Activated T-helper 1 cell treated with anti-CD3 and anti-CD28 coated beads, Interleukin-12 subunit alpha, Interleukin-12 subunit beta, Interleukin-2, Interleukin-4 antibody, amounts not matched to agents 30 ng/mL and 10 ng/mL and 1 ng/mL, durations not matched to agents 14 hours and 24 hours and 36 hours (primary cell): ENCODE measurements at regions not wholly inside any gene's neighbourhood (a gene's known extent, or its start where the extent isn't known, plus 50 kb on each side); places are given as distances from the start of the nearest gene placed in this dataset.
"Not testable (repeated sequence)": the region's sequence is repeated elsewhere in the genome, so short reads cannot be mapped to it uniquely, and the experiment has no call there.

ENCODE experiments used
- DNase-seq: peaks from one replicate; pipeline ENCODE4 v3.0.0; 2021; ENCODE audit warnings: low spot score
- H3K27ac Mint-ChIP-seq: one replicate; pipeline ENCODE4 v1.8.0; 2021; ENCODE audit warnings: mild to moderate bottlenecking, mixed read lengths
- H3K27me3 Mint-ChIP-seq: one replicate; pipeline ENCODE4 v1.8.0; 2022; ENCODE audit warnings: mild to moderate bottlenecking, moderate library complexity, mixed read lengths; ENCODE audit not compliant: insufficient read depth
- H3K36me3 Mint-ChIP-seq: one replicate; pipeline ENCODE4 v1.8.0; 2021; ENCODE audit warnings: low read depth, mixed read lengths
- H3K4me1 Mint-ChIP-seq: one replicate; pipeline ENCODE4 v1.8.0; 2021; ENCODE audit warnings: low read depth, mixed read lengths
- H3K4me3 Mint-ChIP-seq: one replicate; pipeline ENCODE4 v1.8.0; 2021; ENCODE audit warnings: mild to moderate bottlenecking, moderate library complexity, mixed read lengths
- H3K9me3 Mint-ChIP-seq: one replicate; pipeline ENCODE4 v1.8.0; 2021; ENCODE audit warnings: mixed read lengths
- intact Hi-C: fragments of 100-400 bp; cut with micrococcal nuclease; formaldehyde crosslinking; loops from one replicate; pipeline ENCODE4 v1.15.1; 2024

DNA sequence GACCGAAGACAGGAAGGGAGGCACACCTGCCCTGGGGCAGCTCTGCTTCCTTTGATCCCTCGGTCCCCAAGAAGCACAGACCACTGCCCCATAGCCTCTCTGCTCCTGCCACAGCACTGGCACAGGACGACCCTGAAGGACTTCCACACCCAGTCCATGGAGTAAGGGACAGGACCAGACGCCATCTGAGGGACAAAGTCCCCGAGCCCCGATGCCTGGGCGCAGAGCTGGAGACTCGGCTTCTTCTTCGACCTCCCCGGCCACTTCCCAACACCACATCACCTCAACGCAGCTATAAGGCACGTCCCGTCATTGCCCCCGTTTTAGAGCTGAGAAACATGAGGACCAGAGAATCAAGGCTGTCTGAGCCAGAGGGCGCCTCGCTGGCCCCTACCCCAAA lies 310.5 kb downstream of the BRD1 start:
- peaks cover 7% of the 10 kb centered on the region for H3K9me3 Mint-ChIP-seq
- no peak overlapping the region for H3K4me3 Mint-ChIP-seq
- H3K27ac Mint-ChIP-seq, result no peak overlapping the region
- H3K36me3 Mint-ChIP-seq, result no peaks in the 10 kb centered on the region
- H3K4me1 Mint-ChIP-seq, result no peaks in the 10 kb centered on the region
- H3K27me3 Mint-ChIP-seq, result peaks cover 3% of the 10 kb centered on the region
- intact Hi-C loops, result no loop called here
- DNase-seq, result no peak

DNA sequence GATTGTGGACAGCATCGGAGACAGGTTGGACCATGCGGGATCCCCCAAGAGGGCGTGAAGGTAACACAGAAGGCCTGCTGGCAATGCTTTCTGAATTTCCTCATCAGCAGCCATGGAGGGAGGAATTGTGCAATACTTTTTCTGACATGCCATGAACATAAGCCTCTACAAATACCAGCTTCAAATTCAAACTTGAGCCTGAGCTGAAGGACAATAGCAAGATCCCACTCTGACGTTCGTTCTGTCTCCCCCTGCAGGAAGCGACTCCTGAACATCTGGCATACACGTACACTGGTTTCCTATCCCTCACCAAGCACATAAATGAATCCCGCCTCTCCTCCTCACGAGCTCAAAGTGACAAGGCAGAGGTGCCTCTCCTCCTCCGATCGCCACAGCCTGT lies 312.2 kb downstream of the BRD1 start:
- no peaks in the 10 kb centered on the region for H3K4me1 Mint-ChIP-seq
- H3K4me3 Mint-ChIP-seq, result no peak overlapping the region
- intact Hi-C loops, result no loop called here
- no peak overlapping the region for H3K27ac Mint-ChIP-seq
- DNase-seq, result no peak
- H3K9me3 Mint-ChIP-seq, result peaks cover 21% of the 10 kb centered on the region
- H3K27me3 Mint-ChIP-seq, result peaks cover 3% of the 10 kb centered on the region
- peaks cover 6% of the 10 kb centered on the region for H3K36me3 Mint-ChIP-seq

DNA sequence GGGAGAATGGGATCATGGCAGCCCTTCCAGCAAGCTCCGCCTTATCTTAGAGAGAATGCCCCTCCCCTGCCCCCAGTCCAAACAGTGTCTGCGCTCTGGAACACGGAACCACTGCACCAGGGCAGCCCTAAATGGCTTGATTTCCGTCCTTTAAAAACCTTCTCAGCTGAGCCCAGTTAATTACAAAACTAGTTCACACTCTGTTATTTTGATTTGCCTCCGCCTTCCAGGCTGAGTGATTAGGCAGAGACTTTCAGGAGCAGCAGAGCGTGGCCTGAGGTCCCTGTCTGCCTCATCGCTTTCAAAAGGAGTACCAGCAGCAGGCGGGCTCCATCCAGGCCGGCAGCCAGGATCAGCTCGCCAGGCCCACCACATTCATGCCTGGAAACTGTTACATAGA lies 313.0 kb downstream of the BRD1 start:
- intact Hi-C loops, result no loop called here
- no peak for DNase-seq

DNA sequence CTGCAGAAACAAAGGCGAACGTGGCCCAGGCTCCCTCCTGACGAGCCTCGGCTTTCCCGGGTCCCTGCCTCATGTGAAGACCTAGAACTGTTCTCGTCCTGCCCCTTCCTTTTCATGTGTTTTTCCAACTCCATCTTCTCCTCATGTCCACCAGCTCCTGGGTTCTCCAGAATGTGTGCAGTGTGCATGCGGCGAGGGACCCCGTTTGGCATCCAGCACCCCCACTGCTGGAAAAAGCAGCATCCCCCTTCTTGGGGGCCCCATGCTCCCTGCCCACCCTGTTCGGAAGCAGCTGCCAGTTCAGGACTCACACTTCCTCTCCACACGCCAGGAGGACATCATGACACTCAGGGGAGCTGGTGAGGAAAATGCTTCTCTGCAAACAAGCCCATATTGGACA lies 313.5 kb downstream of the BRD1 start:
- Mint-ChIP-seq H3K4me3 (no peak overlapping the region), H3K27me3 (peaks cover 3% of the 10 kb centered on the region), H3K4me1 (no peaks in the 10 kb centered on the region), H3K36me3 (peaks cover 6% of the 10 kb centered on the region), H3K27ac (no peak overlapping the region), H3K9me3 (peaks cover 24% of the 10 kb centered on the region)
- no peak for DNase-seq
- intact Hi-C loops, result no loop called here

More for the DNA sequence above, 313.0 kb downstream of the BRD1 start:
- peaks cover 24% of the 10 kb centered on the region for H3K9me3 Mint-ChIP-seq
- H3K27ac Mint-ChIP-seq, result no peak overlapping the region
- peaks cover 3% of the 10 kb centered on the region for H3K27me3 Mint-ChIP-seq
- peaks cover 6% of the 10 kb centered on the region for H3K36me3 Mint-ChIP-seq
- no peak overlapping the region for H3K4me3 Mint-ChIP-seq
- no peaks in the 10 kb centered on the region for H3K4me1 Mint-ChIP-seq

DNA sequence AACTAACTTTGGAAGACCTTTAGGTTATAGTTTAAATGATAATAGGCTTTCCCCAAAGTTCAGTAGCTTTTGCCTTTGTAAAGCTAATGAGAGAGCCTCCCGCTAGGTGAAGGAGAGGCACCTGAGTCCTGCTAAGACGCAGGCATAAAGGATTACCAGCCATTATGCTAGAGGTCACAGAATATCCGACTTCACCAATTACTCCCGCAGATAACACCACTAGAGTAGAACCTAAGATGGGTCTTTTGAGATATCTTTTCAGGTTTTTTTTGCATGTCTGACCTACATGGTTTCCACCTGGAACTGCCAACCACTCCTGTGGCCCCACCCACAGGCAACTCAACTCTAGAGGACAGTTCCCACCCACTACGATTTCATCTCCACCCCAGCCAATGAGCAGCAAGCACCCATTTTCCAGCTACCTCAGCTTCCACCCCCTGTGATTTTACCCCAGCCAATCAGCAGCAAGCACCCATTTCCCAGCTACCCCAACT lies 314.3 kb downstream of the BRD1 start:
- Mint-ChIP-seq H3K27me3 (peaks cover 3% of the 10 kb centered on the region), H3K4me3 (no peak overlapping the region), H3K4me1 (no peaks in the 10 kb centered on the region), H3K36me3 (peaks cover 6% of the 10 kb centered on the region), H3K27ac (no peak overlapping the region), H3K9me3 (peaks cover 24% of the 10 kb centered on the region)
- DNase-seq, result no peak
- intact Hi-C loops, result no loop called here

DNA sequence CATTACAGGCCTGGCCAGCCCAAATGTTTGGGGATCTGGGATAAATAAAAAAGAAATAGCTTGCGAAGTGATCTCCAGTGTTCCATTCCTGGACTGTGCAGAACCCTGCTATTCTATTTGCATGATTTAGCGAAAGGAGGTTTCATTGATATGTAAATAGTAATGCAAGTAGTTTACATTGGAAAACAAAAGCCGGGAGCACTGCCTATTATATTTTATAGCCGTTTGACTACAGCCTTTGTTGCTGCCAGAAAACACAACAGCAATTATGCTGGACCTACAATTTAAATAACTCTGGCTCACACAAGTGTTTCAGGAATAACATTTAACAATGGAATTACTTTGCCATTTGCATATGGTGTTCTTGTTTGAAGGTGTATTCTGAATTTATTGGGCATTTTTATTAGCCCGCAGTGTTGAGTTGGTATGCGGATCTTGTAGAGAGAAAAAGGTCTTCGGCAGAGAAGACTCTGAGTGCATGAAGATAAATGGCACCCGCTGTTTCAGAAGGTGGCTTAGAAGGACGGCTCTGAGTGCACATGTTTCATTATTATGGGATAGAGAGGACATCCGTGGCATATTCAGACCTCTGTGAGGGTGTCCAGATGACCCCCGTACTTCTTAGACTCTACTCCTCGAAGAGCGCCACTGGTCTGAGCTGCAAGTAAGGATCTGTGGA lies 315.0 kb downstream of the BRD1 start:
- H3K9me3 Mint-ChIP-seq, result peaks cover 24% of the 10 kb centered on the region
- no peak for DNase-seq
- no peak overlapping the region for H3K27ac Mint-ChIP-seq
- no peak overlapping the region for H3K4me3 Mint-ChIP-seq
- H3K36me3 Mint-ChIP-seq, result peaks cover 6% of the 10 kb centered on the region
- no peaks in the 10 kb centered on the region for H3K4me1 Mint-ChIP-seq
- peaks cover 3% of the 10 kb centered on the region for H3K27me3 Mint-ChIP-seq
- intact Hi-C loops, result no loop called here

DNA sequence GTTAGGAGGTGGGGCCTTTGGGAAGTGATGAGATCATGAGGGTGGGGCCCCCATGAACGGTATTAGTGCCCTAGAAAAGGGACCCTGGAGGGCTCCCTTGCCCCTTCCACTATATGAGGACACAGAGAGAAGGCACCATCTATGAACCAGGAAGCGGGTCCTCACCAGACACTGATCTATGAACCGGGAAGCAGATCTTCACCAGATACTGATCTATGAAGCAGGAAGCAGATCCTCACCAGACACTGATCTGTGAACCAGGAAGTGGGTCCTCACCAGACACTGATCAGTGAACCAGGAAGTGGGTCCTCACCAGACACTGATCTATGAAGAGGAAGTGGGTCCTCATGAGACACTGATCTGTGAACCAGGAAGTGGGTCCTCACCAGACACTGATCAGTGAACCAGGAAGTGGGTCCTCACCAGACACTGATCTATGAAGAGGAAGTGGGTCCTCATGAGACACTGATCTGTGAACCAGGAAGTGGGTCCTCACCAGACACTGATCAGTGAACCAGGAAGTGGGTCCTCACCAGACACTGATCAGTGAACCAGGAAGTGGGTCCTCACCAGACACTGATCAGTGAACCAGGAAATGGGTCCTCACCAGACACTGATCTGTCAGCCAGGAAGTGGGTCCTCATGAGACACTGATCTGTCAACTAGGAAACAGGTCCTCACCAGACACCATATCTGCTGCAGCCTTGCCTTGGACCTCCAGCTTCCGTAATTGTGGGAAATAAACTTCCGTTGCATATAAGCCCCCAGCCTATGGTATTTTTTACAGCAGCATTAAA lies 316.1 kb downstream of the BRD1 start:
- intact Hi-C loops, H3K4me3 Mint-ChIP-seq, H3K36me3 Mint-ChIP-seq, H3K4me1 Mint-ChIP-seq, H3K27me3 Mint-ChIP-seq, DNase-seq: not testable (repeated sequence)
- peaks cover 24% of the 10 kb centered on the region for H3K9me3 Mint-ChIP-seq
- H3K27ac Mint-ChIP-seq, result peak overlapping the region; percentile 27

DNA sequence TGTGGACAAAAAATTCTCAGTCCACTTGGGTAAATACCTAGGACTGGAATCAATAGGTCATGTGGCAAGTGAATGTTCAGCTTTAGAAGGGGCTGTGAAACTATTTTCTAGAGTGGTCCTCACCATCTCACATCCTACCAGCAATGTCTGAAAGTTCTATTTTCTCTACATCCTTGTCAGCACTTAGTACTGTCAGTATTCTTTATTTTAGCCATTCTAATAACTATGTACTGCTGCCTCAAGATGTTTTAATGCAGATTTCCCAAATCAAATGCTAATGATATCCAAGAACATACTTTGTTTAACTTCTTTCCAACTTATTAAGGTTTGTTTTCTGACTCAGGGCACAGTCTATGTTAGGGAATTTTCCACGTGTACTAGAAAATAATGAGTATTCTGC lies 317.0 kb downstream of the BRD1 start:
- no peaks in the 10 kb centered on the region for H3K27me3 Mint-ChIP-seq
- intact Hi-C loops, result no loop called here
- H3K36me3 Mint-ChIP-seq, result peaks cover 6% of the 10 kb centered on the region
- H3K4me3 Mint-ChIP-seq, result no peak overlapping the region
- H3K4me1 Mint-ChIP-seq, result no peaks in the 10 kb centered on the region
- H3K9me3 Mint-ChIP-seq, result peaks cover 24% of the 10 kb centered on the region
- peak overlapping the region; percentile 16 for H3K27ac Mint-ChIP-seq
- no peak for DNase-seq

DNA sequence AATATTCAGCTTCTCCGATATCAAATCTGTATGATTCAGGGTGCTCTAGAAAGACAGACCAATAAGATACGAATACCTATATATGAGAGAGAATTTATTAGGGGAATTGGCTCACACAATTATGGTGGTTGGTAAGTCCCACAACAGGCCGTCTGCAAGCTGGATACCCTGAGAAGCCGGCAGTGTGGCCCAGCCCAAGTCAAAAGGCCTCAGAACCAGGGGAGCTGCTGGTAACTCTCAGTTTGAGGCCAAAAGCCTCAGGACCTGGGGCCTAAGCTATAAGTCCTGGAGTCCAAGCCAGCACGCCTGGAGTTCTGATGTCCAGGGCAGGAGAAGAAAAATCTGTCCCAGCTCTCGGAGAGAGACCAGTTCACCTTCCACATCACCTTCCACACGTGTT lies 318.7 kb downstream of the BRD1 start:
- intact Hi-C loops, result no loop called here
- peaks cover 6% of the 10 kb centered on the region for H3K36me3 Mint-ChIP-seq
- DNase-seq, result no peak
- H3K27ac Mint-ChIP-seq, result no peak overlapping the region
- no peak overlapping the region for H3K4me3 Mint-ChIP-seq
- no peaks in the 10 kb centered on the region for H3K4me1 Mint-ChIP-seq
- H3K27me3 Mint-ChIP-seq, result no peaks in the 10 kb centered on the region
- H3K9me3 Mint-ChIP-seq, result peaks cover 24% of the 10 kb centered on the region

DNA sequence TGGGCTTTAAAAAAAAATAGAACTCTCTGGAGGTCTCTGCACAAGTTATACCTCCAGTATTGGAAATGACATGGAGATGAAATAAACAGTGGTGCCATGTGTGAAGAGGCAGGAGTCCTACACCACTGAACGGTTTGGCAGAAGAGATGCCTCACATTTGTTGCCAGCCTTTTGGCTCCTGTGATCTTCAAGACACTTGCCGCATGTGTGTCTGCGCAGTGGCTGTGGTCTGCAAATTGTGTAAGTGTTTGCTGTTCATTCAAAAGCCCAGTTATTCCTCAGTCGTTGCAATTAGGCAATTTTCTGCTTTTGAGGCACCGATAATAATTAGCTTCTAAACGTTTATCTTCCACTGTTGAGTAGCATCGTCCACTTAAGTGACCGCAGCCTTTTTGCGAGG lies 319.1 kb downstream of the BRD1 start:
- H3K4me3 Mint-ChIP-seq, result no peak overlapping the region
- H3K36me3 Mint-ChIP-seq, result peaks cover 6% of the 10 kb centered on the region
- DNase-seq, result no peak
- H3K4me1 Mint-ChIP-seq, result no peaks in the 10 kb centered on the region
- H3K27ac Mint-ChIP-seq, result no peak overlapping the region
- intact Hi-C loops, result no loop called here
- no peaks in the 10 kb centered on the region for H3K27me3 Mint-ChIP-seq
- H3K9me3 Mint-ChIP-seq, result peaks cover 20% of the 10 kb centered on the region

DNA sequence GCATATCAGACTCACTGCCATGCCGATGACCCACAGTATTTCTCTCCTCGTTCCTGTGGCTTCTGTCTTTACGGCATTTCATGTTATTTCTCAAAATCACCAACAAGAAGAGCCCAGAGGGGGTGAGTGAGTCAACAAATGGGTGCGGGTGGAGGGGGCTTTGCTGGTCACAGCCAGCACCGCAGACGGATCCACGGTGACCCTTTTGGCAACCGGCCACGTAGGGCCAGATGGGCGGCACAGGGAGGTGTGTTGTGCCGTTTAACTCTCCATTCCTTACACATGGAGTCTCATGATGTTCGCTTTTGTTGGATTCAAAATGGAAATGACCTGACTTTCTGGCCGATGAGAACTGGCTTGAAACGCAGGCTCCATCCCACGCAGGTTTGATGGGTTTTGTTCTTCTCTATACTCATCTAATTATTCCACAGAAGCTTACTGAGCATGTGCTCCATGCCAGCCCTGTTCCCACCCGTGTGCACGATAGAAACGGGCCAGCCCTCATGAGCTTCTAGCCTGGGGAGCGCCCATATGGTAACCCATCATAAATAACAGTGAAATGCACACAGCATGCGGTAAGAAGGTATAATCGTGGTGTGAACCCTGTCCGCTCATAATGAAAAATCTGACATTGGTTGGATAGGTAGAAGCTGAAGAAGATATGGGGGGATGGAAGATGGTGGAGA lies 319.9 kb downstream of the BRD1 start:
- H3K4me1 Mint-ChIP-seq, result no peaks in the 10 kb centered on the region
- no peak for DNase-seq
- intact Hi-C loops, result no loop called here
- H3K9me3 Mint-ChIP-seq, result peaks cover 18% of the 10 kb centered on the region
- H3K4me3 Mint-ChIP-seq, result no peak overlapping the region
- H3K36me3 Mint-ChIP-seq, result peaks cover 6% of the 10 kb centered on the region
- H3K27ac Mint-ChIP-seq, result no peak overlapping the region
- H3K27me3 Mint-ChIP-seq, result no peaks in the 10 kb centered on the region

DNA sequence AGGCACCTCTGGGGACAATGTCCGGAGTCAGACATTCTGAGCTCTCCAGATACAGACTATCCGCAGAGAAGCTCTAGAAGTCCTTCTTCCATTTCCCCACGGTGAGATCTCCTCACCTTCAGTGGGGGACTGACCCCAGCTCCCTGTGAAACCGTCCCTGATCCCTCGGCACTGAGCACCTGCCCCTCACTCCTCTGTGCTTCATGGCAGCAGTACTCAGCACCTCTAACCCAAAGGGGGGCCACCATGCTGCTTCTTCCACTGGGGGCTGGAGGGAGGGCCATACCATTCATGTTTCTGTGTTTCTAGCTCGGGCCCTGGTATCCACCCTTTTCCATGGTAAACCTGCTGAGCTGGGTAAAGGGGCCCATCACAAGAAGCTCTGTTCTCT lies 321.7 kb downstream of the BRD1 start:
- no peaks in the 10 kb centered on the region for H3K4me1 Mint-ChIP-seq
- no peaks in the 10 kb centered on the region for H3K27me3 Mint-ChIP-seq
- peaks cover 9% of the 10 kb centered on the region for H3K9me3 Mint-ChIP-seq
- peaks cover 3% of the 10 kb centered on the region for H3K36me3 Mint-ChIP-seq
- intact Hi-C loops, result no loop called here
- no peak for DNase-seq
- no peak overlapping the region for H3K27ac Mint-ChIP-seq
- no peak overlapping the region for H3K4me3 Mint-ChIP-seq
